GM12873 (cell line): ENCODE measurements at regions not wholly inside any gene's neighbourhood (a gene's known extent, or its start where the extent isn't known, plus 50 kb on each side); places are given as distances from the start of the nearest gene placed in this dataset.

Experiments used
- TF ChIP-seq, protein P1 (sequence below): IDR thresholded peaks from 2 replicates; pipeline ENCODE4 v1.5.1; 2012; ENCODE audit warnings: low read depth, mild to moderate bottlenecking, moderate library complexity, low read length, control low read depth; ENCODE audit not compliant: insufficient read depth; ENCODE audit errors: missing control alignments

DNA sequence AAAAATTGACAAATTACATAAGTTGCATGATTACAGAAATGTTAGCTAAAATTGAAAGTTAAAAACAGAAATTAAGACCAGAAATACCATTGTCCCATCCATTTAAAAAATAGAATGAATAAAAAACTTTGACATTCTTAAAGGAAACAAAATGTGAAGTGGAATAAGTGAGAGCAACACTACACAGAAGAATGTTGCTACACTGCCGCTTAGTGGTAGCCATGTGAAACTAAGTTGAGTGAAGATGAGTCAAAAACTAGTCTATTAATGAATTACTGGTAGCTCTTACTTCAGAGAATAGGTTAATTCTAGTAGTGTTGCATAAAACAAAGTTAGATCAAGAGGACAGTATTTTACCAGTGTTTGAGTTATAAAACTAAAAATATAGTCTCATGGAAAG, 571.0 kb upstream of the KLHL4 start:
- TF ChIP-seq, protein P1, sequence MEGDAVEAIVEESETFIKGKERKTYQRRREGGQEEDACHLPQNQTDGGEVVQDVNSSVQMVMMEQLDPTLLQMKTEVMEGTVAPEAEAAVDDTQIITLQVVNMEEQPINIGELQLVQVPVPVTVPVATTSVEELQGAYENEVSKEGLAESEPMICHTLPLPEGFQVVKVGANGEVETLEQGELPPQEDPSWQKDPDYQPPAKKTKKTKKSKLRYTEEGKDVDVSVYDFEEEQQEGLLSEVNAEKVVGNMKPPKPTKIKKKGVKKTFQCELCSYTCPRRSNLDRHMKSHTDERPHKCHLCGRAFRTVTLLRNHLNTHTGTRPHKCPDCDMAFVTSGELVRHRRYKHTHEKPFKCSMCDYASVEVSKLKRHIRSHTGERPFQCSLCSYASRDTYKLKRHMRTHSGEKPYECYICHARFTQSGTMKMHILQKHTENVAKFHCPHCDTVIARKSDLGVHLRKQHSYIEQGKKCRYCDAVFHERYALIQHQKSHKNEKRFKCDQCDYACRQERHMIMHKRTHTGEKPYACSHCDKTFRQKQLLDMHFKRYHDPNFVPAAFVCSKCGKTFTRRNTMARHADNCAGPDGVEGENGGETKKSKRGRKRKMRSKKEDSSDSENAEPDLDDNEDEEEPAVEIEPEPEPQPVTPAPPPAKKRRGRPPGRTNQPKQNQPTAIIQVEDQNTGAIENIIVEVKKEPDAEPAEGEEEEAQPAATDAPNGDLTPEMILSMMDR = peak; percentile 71

DNA sequence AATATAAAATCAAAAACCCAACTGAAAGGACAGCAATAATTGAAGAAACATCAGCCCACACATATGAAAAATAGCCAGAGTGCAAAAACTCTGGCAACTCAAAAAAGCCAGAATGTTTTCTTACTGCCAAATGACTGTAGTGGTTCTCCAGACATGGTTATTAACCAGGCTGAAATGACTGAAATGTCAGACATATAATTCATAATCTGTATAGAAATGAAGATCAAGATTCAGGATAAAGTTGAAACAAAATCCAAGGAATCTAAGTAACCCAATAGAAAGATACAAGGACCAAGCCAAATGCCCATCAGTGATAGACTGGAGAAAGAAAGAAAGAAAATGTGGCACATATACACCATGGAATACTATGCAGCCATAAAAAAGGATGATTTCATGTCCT, 553.3 kb upstream of the KLHL4 start:
- TF ChIP-seq, protein P1 = no peak

DNA sequence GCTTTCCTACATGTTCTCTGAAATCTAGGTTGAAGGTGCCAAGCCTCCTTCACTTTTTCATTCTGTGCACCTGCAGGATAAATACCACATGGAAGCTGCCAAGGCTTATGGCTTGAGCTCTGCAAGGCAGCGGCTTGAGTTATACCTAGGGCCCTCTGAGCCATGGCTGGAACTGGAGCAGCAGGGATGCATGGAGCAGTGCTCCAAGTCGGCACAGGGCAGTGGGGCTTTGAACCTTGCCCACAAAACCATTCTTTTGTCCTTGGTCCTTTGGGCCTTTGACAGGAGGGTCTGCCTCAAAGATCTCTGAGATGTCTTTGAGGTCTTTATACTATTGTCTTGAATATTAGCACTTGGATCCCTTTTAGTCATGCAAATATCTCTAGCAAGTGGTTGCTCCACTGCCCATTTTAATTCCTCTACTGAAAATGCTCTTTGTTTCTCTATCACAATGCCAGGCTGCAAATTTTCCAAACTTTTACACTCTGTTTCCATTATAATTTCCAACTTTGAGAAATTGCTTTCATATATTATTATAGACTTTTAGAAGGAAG, 536.2 kb upstream of the KLHL4 start:
- TF ChIP-seq, protein P1 = no peak

DNA sequence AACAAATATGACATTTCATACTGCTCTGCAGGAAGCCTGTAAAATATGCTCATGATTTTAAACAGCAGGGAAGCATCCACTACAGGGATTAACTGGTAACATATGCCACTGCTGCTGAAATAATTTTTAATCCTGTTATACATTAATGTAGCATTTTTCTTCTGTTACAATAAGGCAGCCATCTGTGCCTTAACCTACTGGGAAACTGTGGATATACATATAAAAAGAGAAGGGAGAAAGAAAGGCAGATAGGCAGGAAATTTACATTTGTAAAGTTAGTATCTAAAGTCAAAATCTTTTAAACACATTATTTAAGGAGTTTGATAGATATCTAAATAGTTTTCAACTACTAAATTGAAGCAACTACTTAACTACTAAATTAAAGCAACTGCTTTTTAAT, 514.6 kb upstream of the KLHL4 start:
- TF ChIP-seq, protein P1 = no peak

DNA sequence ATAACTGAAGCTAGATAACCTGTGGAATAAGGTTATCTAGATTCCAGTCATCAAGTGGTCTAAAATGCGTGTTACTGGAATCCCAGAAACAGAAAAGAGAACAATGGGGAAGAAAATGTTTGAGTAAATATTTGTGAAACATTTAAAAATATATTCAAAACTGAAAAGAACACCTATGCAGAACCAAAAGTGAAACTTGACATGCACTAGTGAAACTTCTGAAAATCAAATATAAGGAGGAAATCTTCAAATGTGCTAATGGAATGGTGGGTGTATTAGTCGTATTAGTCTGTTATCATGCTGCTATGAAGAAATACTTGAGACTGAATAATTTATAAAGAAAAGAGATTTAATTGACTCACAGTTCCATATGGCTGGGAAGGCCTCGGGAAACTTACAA, 512.4 kb upstream of the KLHL4 start:
- TF ChIP-seq, protein P1 = no peak

DNA sequence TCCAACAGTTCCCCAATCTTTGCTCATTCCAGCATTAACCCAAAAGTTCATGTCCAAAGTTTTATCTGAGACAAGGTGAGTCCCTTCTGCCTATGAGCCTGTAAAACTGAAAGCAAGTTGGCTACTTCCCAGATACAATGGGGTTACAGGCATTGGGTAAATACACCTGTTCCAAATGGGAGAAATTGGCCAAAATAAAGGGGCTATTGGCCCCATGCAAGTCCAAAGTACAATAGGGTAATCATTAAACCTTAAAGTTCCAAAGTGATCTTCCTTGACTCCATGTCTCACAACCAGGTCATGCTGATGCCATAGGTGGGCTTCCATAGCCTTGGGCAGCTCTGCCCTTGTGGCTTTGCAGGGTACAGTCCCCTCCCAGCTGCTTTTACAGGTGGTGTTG, 511.7 kb upstream of the KLHL4 start:
- TF ChIP-seq, protein P1 = no peak

DNA sequence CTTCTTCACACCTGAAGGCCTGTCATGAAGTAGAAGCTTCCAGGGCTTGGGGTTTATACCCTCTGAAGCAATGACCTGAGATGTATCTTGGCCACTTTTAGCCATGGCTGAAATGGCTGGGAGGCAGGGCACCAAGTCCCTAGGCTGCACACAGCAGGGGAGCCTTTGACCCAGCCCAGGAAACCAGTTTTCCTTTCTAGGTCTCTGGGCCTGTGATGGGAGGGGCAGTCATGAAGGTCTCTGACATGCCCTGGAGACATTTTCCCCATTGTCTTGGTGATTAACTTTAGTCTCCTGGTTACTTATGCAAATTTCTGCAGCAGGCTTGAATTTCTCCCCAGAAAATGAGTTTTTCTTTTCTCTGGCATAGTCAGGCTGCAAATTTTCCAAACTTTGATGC, 511.0 kb upstream of the KLHL4 start:
- TF ChIP-seq, protein P1 = no peak
